ENCODE measurements at regions not wholly inside any gene's neighbourhood (a gene's known extent, or its start where the extent isn't known, plus 50 kb on each side); places are given as distances from the start of the nearest gene placed in this dataset.

GRCh38 chr3:28903171-28903601, 377.7 kb upstream of the RBMS3 start:
- TF ChIP-seq POLR2AphosphoS5 (IDR thresholded peaks at IDR 0.05), result no peak
- no peak for TF ChIP-seq CTCF (IDR thresholded peaks at IDR 0.05)
- TF ChIP-seq EP300 (IDR thresholded peaks at IDR 0.05), result no peak
- TF ChIP-seq POLR2A (IDR thresholded peaks at IDR 0.05; ENCODE audit: low read depth), result no peak

All from esophagus muscularis mucosa (tissue), 4 donors.